ENCODE measurements at regions not wholly inside any gene's neighbourhood (a gene's known extent, or its start where the extent isn't known, plus 50 kb on each side); places are given as distances from the start of the nearest gene placed in this dataset.
A peak's percentile ranks its signal among the peaks of the same experiment; 100 is the strongest.

DNA sequence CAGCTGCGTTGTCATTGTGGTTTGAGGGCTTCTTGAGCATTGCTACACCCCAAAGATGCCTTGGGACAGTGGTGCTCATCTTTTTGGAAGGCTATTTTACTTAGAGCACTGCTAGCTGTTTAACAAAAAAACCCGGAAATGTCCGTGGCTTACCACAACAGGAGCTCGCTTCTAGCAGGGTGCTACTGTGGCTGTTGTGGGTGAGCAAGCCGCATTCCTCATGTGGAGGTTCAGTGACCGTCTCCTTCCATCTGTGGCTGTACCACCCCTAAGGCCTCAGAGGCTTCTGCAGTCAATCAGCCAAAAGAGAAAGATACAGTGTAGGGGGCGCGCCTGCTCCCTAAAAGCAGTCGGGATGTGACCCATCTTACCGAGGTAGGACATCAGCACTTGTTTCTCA is 1004.2 kb downstream of the UQCRFS1 start:
- DNase-seq = peak; percentile 32

More for the DNA sequence above, 1004.2 kb downstream of the UQCRFS1 start:
- H3K4me2 ChIP-seq (ENCODE audit: insufficient read depth, insufficient read length, low read length) = no peak overlapping the region
- H2BK5ac ChIP-seq (ENCODE audit: insufficient read length, low read length) = no peak overlapping the region
- H3K23ac ChIP-seq (ENCODE audit: insufficient read length, low read depth, low read length) = no peak overlapping the region
- H2BK12ac ChIP-seq (ENCODE audit: insufficient read length, low read depth, low read length) = no peak overlapping the region
- H2BK15ac ChIP-seq (ENCODE audit: low read depth, low read length) = no peak overlapping the region
- H2AFZ ChIP-seq (ENCODE audit: low read length) = no peak overlapping the region
- H3K4me1 ChIP-seq (ENCODE audit: insufficient read depth, low read length) = no peaks in the 10 kb centered on the region; the same call in 1 of the 2 replicates
- no peak overlapping the region for H2AK5ac ChIP-seq (ENCODE audit: insufficient read length, low read length)
- TF ChIP-seq, protein P1, sequence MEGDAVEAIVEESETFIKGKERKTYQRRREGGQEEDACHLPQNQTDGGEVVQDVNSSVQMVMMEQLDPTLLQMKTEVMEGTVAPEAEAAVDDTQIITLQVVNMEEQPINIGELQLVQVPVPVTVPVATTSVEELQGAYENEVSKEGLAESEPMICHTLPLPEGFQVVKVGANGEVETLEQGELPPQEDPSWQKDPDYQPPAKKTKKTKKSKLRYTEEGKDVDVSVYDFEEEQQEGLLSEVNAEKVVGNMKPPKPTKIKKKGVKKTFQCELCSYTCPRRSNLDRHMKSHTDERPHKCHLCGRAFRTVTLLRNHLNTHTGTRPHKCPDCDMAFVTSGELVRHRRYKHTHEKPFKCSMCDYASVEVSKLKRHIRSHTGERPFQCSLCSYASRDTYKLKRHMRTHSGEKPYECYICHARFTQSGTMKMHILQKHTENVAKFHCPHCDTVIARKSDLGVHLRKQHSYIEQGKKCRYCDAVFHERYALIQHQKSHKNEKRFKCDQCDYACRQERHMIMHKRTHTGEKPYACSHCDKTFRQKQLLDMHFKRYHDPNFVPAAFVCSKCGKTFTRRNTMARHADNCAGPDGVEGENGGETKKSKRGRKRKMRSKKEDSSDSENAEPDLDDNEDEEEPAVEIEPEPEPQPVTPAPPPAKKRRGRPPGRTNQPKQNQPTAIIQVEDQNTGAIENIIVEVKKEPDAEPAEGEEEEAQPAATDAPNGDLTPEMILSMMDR (conservative IDR thresholded peaks at IDR 0.05) = 0 out of 3 replicates have a peak, but pooled peaks have one; percentile 27
- H3K79me2 ChIP-seq (ENCODE audit: insufficient read depth, low read length) = no peaks in the 10 kb centered on the region
- H3K27me3 Mint-ChIP-seq (ENCODE audit: low read depth) = peaks cover 4% of the 10 kb centered on the region
- H3T11ph ChIP-seq (ENCODE audit: low read length) = no peak overlapping the region
- no peak overlapping the region for H3K18ac ChIP-seq (ENCODE audit: insufficient read length, low read depth, low read length)
- H3K56ac ChIP-seq (ENCODE audit: insufficient read length, low read depth, low read length) = no peak overlapping the region
- 0 out of 7 replicates have a peak, but pooled peaks cover 0 to 4% (median 0%) of the 10 kb centered on the region in 3 experiments for H3K36me3 Mint-ChIP-seq (ENCODE audit: insufficient read depth in 1 of 3, low read depth in 3 of 3)
- H3K27me3 ChIP-seq (ENCODE audit: insufficient read depth, low read length) = peaks cover 2% of the 10 kb centered on the region; the same call in 1 of the 2 replicates
- H4K91ac ChIP-seq (ENCODE audit: insufficient read length, low read depth, low read length) = no peak overlapping the region
- peaks cover 0 to 9% of the 10 kb centered on the region in 2 experiments; a peak in 3 of 5 replicates for H3K9me3 Mint-ChIP-seq
- no CpG with 5 or more reads among the region's 10 CpGs for WGBS (ENCODE audit: extremely low coverage, insufficient read length, low lambda C conversion rate)
- no peaks in the 10 kb centered on the region for H3K23me2 ChIP-seq (ENCODE audit: insufficient read length, low read depth, low read length, poor library complexity, severe bottlenecking)
- no peak overlapping the region for H4K8ac ChIP-seq (replicated peaks; ENCODE audit: insufficient read length, low read depth, low read length)
- H4K5ac ChIP-seq (ENCODE audit: insufficient read length, low read depth, low read length) = no peak overlapping the region
- H3K14ac ChIP-seq (ENCODE audit: insufficient read depth, low read length) = no peak overlapping the region
- no peak overlapping the region for H3K27ac Mint-ChIP-seq
- no peak overlapping the region for H3K27ac ChIP-seq (ENCODE audit: insufficient read length, low read depth, low read length)
- no peak overlapping the region for H3K9ac ChIP-seq (ENCODE audit: extremely low read depth, insufficient read length, low read length)
- no peaks in the 10 kb centered on the region for H3K79me1 ChIP-seq (ENCODE audit: insufficient read depth, low read depth, low read length, poor library complexity, severe bottlenecking)
- no peaks in the 10 kb centered on the region for H4K20me1 ChIP-seq (ENCODE audit: control insufficient read depth, insufficient read depth, insufficient read length)
- H3K4me3 Mint-ChIP-seq = no peak overlapping the region
- H2BK20ac ChIP-seq (ENCODE audit: low read depth, low read length, poor library complexity, severe bottlenecking) = no peak overlapping the region
- H3K9me3 ChIP-seq (ENCODE audit: control insufficient read depth, low read depth, low read length) = no peaks in the 10 kb centered on the region
- no peak overlapping the region for H3K4ac ChIP-seq (ENCODE audit: low read depth, low read length)
- peaks cover 7 to 9% of the 10 kb centered on the region in 2 experiments for H3K4me1 Mint-ChIP-seq
- H2BK120ac ChIP-seq (ENCODE audit: low read depth, low read length, poor library complexity, severe bottlenecking) = no peak overlapping the region
